ENCODE measurements at regions not wholly inside any gene's neighbourhood (a gene's known extent, or its start where the extent isn't known, plus 50 kb on each side); places are given as distances from the start of the nearest gene placed in this dataset.
A peak's percentile ranks its signal among the peaks of the same experiment; 100 is the strongest.

GRCh38 chr12:68477261-68477772 lies 133.4 kb upstream of the RAP1B start:
- ChIA-PET CTCF (no interaction called here), POLR2A (no interaction called here)

DNA sequence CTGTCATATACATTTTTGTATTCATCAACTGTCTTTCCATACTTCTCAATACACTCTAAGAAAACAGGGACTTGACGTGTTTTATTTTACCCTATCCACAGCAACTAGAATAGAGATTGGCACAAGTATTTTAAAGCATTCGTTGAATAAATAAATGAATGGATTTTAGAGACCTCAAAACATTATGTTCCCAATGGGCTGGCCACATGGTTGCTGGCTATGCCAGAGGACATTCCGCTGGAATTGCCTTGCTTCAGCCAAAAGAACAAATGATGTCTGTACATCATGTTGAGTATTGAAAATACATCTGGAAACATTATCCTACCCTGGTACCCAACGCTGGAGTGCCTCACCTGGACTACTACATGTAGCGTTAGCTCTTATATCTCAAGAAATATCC lies 132.8 kb upstream of the RAP1B start:
- Histone ChIP-seq H3K4me3 (ENCODE audit: low read depth, low read length) (no peak overlapping the region), H3K4me1 (ENCODE audit: control insufficient read depth, insufficient read depth, low read length) (no peaks in the 10 kb centered on the region), H3K27ac (ENCODE audit: extremely low read depth, low read depth, low read length) (no peak overlapping the region), H3K9me3 (ENCODE audit: control insufficient read depth, insufficient read depth, low read depth, low read length) (no peaks in the 10 kb centered on the region), H3K36me3 (ENCODE audit: control insufficient read depth in 2 of 2, insufficient read depth in 1 of 2, low read length in 2 of 2) (no peaks in the 10 kb centered on the region)
- CTCF ChIA-PET = interaction anchor here (0.7 kb wide), 1 partner anchor 119 kb away, joined by 4 read pairs; no protein-coding TSS in a partner anchor
- TF ChIP-seq ZNF449 (tag by site-specific recombination; IDR thresholded peaks at IDR 0.05) (no peak), KLF10 (tag by site-specific recombination; IDR thresholded peaks at IDR 0.05) (no peak), KLF17 (tag by site-specific recombination; IDR thresholded peaks at IDR 0.05) (no peak), ZNF302 (tag by site-specific recombination; IDR thresholded peaks at IDR 0.05; ENCODE audit: low read depth) (no peak), ZNF843 (tag by site-specific recombination; IDR thresholded peaks at IDR 0.05) (no peak), ZNF221 (tag by site-specific recombination; IDR thresholded peaks at IDR 0.05; ENCODE audit: borderline replicate concordance) (no peak), KLF16 (tag by site-specific recombination; IDR thresholded peaks at IDR 0.05) (no peak), ZNF518A (tag by site-specific recombination; conservative IDR thresholded peaks at IDR 0.05; ENCODE audit: low read depth) (no peak), ZNF202 (tag by site-specific recombination; IDR thresholded peaks at IDR 0.05; ENCODE audit: borderline replicate concordance) (no peak), IKZF3 (tag by site-specific recombination; IDR thresholded peaks at IDR 0.05) (no peak)
- TF ChIP-seq, protein P1, sequence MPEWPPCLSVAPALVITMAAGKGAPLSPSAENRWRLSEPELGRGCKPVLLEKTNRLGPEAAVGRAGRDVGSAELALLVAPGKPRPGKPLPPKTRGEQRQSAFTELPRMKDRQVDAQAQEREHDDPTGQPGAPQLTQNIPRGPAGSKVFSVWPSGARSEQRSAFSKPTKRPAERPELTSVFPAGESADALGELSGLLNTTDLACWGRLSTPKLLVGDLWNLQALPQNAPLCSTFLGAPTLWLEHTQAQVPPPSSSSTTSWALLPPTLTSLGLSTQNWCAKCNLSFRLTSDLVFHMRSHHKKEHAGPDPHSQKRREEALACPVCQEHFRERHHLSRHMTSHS (tag by site-specific recombination; IDR thresholded peaks at IDR 0.05) = no peak
- POLR2A ChIA-PET = no interaction called here

More at GRCh38 chr12:68477261-68477772, 133.4 kb upstream of the RAP1B start:
- H3K4me1 ChIP-seq (ENCODE audit: control insufficient read depth, insufficient read depth, low read length) = no peaks in the 10 kb centered on the region
- no peak overlapping the region for H3K4me3 ChIP-seq (ENCODE audit: low read depth, low read length)
- H3K27ac ChIP-seq (ENCODE audit: extremely low read depth, low read depth, low read length) = no peak overlapping the region
- no peaks in the 10 kb centered on the region for H3K36me3 ChIP-seq (ENCODE audit: control insufficient read depth in 2 of 2, insufficient read depth in 1 of 2, low read length in 2 of 2)
- TF ChIP-seq ZNF133 (tag by site-specific recombination; IDR thresholded peaks at IDR 0.05) (0 out of 2 replicates have a peak, but pooled peaks have one; percentile 28), ZNF558 (tag by site-specific recombination; IDR thresholded peaks at IDR 0.05) (no peak), ZFP37 (tag by site-specific recombination; IDR thresholded peaks at IDR 0.05) (no peak), SCRT2 (tag by site-specific recombination; IDR thresholded peaks at IDR 0.05) (no peak), ZNF18 (tag by site-specific recombination; IDR thresholded peaks at IDR 0.05) (no peak)
- TF ChIP-seq, protein P2, sequence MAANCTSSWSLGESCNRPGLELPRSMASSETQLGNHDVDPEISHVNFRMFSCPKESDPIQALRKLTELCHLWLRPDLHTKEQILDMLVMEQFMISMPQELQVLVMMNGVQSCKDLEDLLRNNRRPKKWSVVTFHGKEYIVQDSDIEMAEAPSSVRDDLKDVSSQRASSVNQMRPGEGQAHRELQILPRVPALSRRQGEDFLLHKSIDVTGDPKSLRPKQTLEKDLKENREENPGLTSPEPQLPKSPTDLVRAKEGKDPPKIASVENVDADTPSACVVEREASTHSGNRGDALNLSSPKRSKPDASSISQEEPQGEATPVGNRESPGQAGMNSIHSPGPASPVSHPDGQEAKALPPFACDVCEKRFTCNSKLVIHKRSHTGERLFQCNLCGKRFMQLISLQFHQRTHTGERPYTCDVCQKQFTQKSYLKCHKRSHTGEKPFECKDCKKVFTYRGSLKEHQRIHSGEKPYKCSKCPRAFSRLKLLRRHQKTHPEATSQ (tag by site-specific recombination; IDR thresholded peaks at IDR 0.05) = no peak
- no peaks in the 10 kb centered on the region for H3K9me3 ChIP-seq (ENCODE audit: control insufficient read depth, insufficient read depth, low read depth, low read length)

Measured in HEK293 (cell line).